GM12878 (cell line): ENCODE measurements at regions not wholly inside any gene's neighbourhood (a gene's known extent, or its start where the extent isn't known, plus 50 kb on each side); places are given as distances from the start of the nearest gene placed in this dataset.

Source experiments
- ATAC-seq: fragments of 200-7000 bp; cut with Tn5 transposase; 3 replicates; pipeline ENCODE4 v1.9.1; 2020; ENCODE audit warnings: mild to moderate bottlenecking, moderate library complexity
- BruUV-seq: library from RNA; stranded (reverse); fragments of 400-500 nt; replicated peaks from 2 replicates; lab custom pipeline; 2021; lab: Mats Ljungman, UMichigan
- CTCF ChIA-PET: fragments of 300-600 bp; sonication (Branson Sonifier 250); formaldehyde crosslinking; extraction: SDS; loops from one replicate; lab custom pipeline; 2021; ENCODE audit warnings: inconsistent platforms; lab: Yijun Ruan, JAX
- POLR2A ChIA-PET: fragments of 350-600 bp; formaldehyde crosslinking; extraction: SDS; loops from one replicate; lab custom pipeline; 2021; ENCODE audit warnings: inconsistent platforms; lab: Charles Lee
- RAD21 ChIA-PET: fragments of 300-600 bp; sonication (Branson Sonifier 250); formaldehyde crosslinking; loops from one replicate; lab custom pipeline; 2023; ENCODE audit warnings: antibody characterized with exemption; ENCODE audit not compliant: unreplicated experiment; lab: Charles Lee
- SMC1A ChIA-PET: fragments of 300-600 bp; sonication (Branson Sonifier 250); formaldehyde crosslinking; loops from one replicate; lab custom pipeline; 2023; ENCODE audit not compliant: unreplicated experiment, uncharacterized antibody; lab: Charles Lee
- DNase-seq: peaks from one replicate; pipeline ENCODE4 v3.0.0-alpha.2; 2011; ENCODE audit warnings: low read depth, low spot score
- FAIRE-seq: peaks from 3 replicates; lab custom pipeline; 2011; peaks lifted over from hg19 to GRCh38; lab: Jason Lieb, UNC
- H2AFZ ChIP-seq: 2 replicates; pipeline ENCODE4 v1.6.0; 2011; ENCODE audit warnings: low read depth, low read length, control low read depth; ENCODE audit not compliant: control insufficient read depth
- H3K27ac ChIP-seq: 2 replicates; pipeline ENCODE4 v1.5.1; 2011; ENCODE audit warnings: control low read depth; ENCODE audit not compliant: control insufficient read depth, insufficient read depth
- H3K27me3 ChIP-seq, 2 experiments: replicated peaks in 1 of 2; 2 replicates each; pipeline versions ENCODE4 v1.6.0 to v1.6.1; 2011; ENCODE audit warnings: low read length in 1 of 2; ENCODE audit not compliant: control insufficient read depth in 2 of 2, insufficient read depth in 2 of 2
- H3K36me3 ChIP-seq, 2 experiments: 2 replicates each; pipeline ENCODE4 v1.5.1; 2011; ENCODE audit warnings: low read length in 1 of 2; ENCODE audit not compliant: control insufficient read depth in 2 of 2, insufficient read depth in 2 of 2
- H3K4me1 ChIP-seq: 2 replicates; pipeline ENCODE4 v1.6.1; 2011; ENCODE audit warnings: mild to moderate bottlenecking, low read length, moderate library complexity, mixed read lengths; ENCODE audit not compliant: control insufficient read depth, insufficient read depth
- H3K4me2 ChIP-seq: 2 replicates; pipeline ENCODE4 v1.6.0; 2011; ENCODE audit warnings: control low read depth; ENCODE audit not compliant: control insufficient read depth, insufficient read depth
- H3K4me3 ChIP-seq: fragments of 200-600 bp; sonication (generic); 2 replicates; pipeline ENCODE4 v1.5.1; 2016
- H3K79me2 ChIP-seq: 2 replicates; pipeline ENCODE4 v1.6.0; 2011; ENCODE audit warnings: low read length; ENCODE audit not compliant: control insufficient read depth, insufficient read depth
- H3K9ac ChIP-seq: 2 replicates; pipeline ENCODE4 v1.8.0; 2011; ENCODE audit warnings: low read length, control low read depth, mixed read lengths; ENCODE audit not compliant: control insufficient read depth, insufficient read depth
- H3K9me3 ChIP-seq: replicated peaks from 3 replicates; pipeline ENCODE4 v1.5.1; 2011; ENCODE audit warnings: mild to moderate bottlenecking, low read length; ENCODE audit not compliant: control insufficient read depth, insufficient read depth
- H4K20me1 ChIP-seq: 2 replicates; pipeline ENCODE4 v1.6.0; 2011; ENCODE audit not compliant: control insufficient read depth, insufficient read depth
- ATF3 ChIP-seq: IDR thresholded peaks from 2 replicates; pipeline ENCODE4 v1.6.1; 2011; ENCODE audit warnings: low read depth, mild to moderate bottlenecking, low read length, moderate library complexity, borderline replicate concordance; ENCODE audit errors: extremely low read depth
- CREM ChIP-seq: IDR thresholded peaks from 2 replicates; pipeline ENCODE4 v1.6.1; 2014; ENCODE audit warnings: antibody characterized with exemption, low read depth
- EED ChIP-seq: sonication (generic); IDR thresholded peaks from 2 replicates; pipeline ENCODE4 v1.6.1; 2016; ENCODE audit warnings: antibody characterized with exemption, low read depth
- FOS ChIP-seq: IDR thresholded peaks from 3 replicates; pipeline ENCODE4 v1.6.1; 2011; ENCODE audit warnings: borderline replicate concordance; ENCODE audit not compliant: insufficient read length; ENCODE audit errors: extremely low read depth
- HDAC6 ChIP-seq: fragments of 200-600 bp; sonication (generic); IDR thresholded peaks from one replicate; pipeline ENCODE4 v1.8.0; 2017; ENCODE audit warnings: antibody characterized with exemption; ENCODE audit not compliant: unreplicated experiment
- IKZF1 ChIP-seq: fragments of 450-650 bp; conservative IDR thresholded peaks from 2 replicates; pipeline ENCODE4 v1.6.1; 2017; ENCODE audit warnings: antibody characterized with exemption, mild to moderate bottlenecking
- MAX ChIP-seq: IDR thresholded peaks from 2 replicates; pipeline ENCODE4 v1.6.1; 2012; ENCODE audit warnings: low read depth, low read length, improper control_type of control experiment
- MYB ChIP-seq: fragments of 150-350 bp; IDR thresholded peaks from 2 replicates; pipeline ENCODE4 v1.6.1; 2014; ENCODE audit warnings: mild to moderate bottlenecking, low read depth, low read length, borderline replicate concordance
- NFXL1 ChIP-seq: fragments of 450-650 bp; IDR thresholded peaks from 2 replicates; pipeline ENCODE4 v1.6.1; 2017; ENCODE audit warnings: antibody characterized with exemption, mild to moderate bottlenecking, borderline replicate concordance
- POLR2AphosphoS5 ChIP-seq: IDR thresholded peaks from 2 replicates; pipeline ENCODE4 v1.6.1; 2011; ENCODE audit warnings: mild to moderate bottlenecking, low read length, inconsistent platforms
- PRDM15 ChIP-seq: fragments of 450-650 bp; formaldehyde crosslinking; IDR thresholded peaks from 2 replicates; pipeline ENCODE4 v1.4.0; 2020; ENCODE audit warnings: mild to moderate bottlenecking, moderate library complexity
- SIN3A ChIP-seq: IDR thresholded peaks from 2 replicates; pipeline ENCODE4 v1.6.1; 2012; ENCODE audit warnings: low read depth, low read length, improper control_type of control experiment
- SMARCA5 ChIP-seq: fragments of 450-650 bp; IDR thresholded peaks from 2 replicates; pipeline ENCODE4 v1.6.1; 2017; ENCODE audit warnings: mild to moderate bottlenecking
- SRF ChIP-seq, 2 experiments: IDR thresholded peaks; 2 replicates each; pipeline ENCODE4 v1.6.1; 2011; ENCODE audit warnings: low read depth in 2 of 2, low read length in 2 of 2, mild to moderate bottlenecking in 1 of 2, moderate library complexity in 1 of 2
- SUPT20H ChIP-seq: IDR thresholded peaks from 2 replicates; pipeline ENCODE4 v1.6.1; 2011; ENCODE audit warnings: low read depth, mild to moderate bottlenecking, low read length, moderate library complexity, borderline replicate concordance; ENCODE audit not compliant: control insufficient read depth
- TCF3 ChIP-seq: IDR thresholded peaks from 2 replicates; pipeline ENCODE4 v1.6.1; 2012; ENCODE audit warnings: low read depth, mild to moderate bottlenecking, low read length, borderline replicate concordance; ENCODE audit not compliant: insufficient read depth
- ZNF207 ChIP-seq: fragments of 450-650 bp; IDR thresholded peaks from 2 replicates; pipeline ENCODE4 v1.6.1; 2014; ENCODE audit warnings: antibody characterized with exemption, mild to moderate bottlenecking, borderline replicate concordance
- ZNF384 ChIP-seq: IDR thresholded peaks from 2 replicates; pipeline ENCODE4 v1.6.1; 2012; ENCODE audit warnings: low read depth, mild to moderate bottlenecking, low read length, improper control_type of control experiment, borderline replicate concordance
- WGBS: methylation state at CpG from one replicate; pipeline ENCODE4 v1.1.6; 2016; ENCODE audit warnings: low lambda C conversion rate; ENCODE audit not compliant: insufficient replicate concordance, insufficient coverage; ENCODE audit errors: missing lambda C conversion rate; 5-methylcytosine and 5-hydroxymethylcytosine counted together
- in situ Hi-C: fragments of 300-500 bp; cut with MboI; formaldehyde crosslinking; loops from 9 replicates; pipeline ENCODE4 v1.14.3; 2018; ENCODE audit warnings: mixed read lengths
- intact Hi-C: fragments of 100-400 bp; cut with micrococcal nuclease; formaldehyde crosslinking; loops from one replicate; pipeline ENCODE4 v1.14.2; 2022; ENCODE audit not compliant: unreplicated experiment

- Histone ChIP-seq H3K4me1 (no peaks in the 10 kb centered on the region), H2AFZ (no peak overlapping the region), H3K36me3 (no peaks in the 10 kb centered on the region), H4K20me1 (no peaks in the 10 kb centered on the region), H3K27ac (no peak overlapping the region), H3K9me3 (no peaks in the 10 kb centered on the region), H3K27me3 (no peaks in the 10 kb centered on the region), H3K79me2 (no peaks in the 10 kb centered on the region), H3K4me2 (no peak overlapping the region), H3K4me3 (no peak overlapping the region), H3K9ac (no peak overlapping the region)
- FAIRE-seq (no peak), ATAC-seq (no peak), DNase-seq (no peak)
- in situ Hi-C loops (no loop called here), intact Hi-C loops (no loop called here)
- BruUV-seq: no TSS peak
- SMC1A ChIA-PET: interaction anchor here (1.9 kb wide), 1 partner anchor 11 kb away, joined by 6 read pairs; no protein-coding TSS in a partner anchor
- RAD21 ChIA-PET: no interaction called here
- TF ChIP-seq PRDM15 (CRISPR knock-in tag) (no peak), SRF (IDR thresholded peaks at IDR 0.05; ENCODE audit: low read depth in 2 of 2, low read length in 2 of 2) (no peak), CREM (no peak), FOS (no peak), POLR2AphosphoS5 (no peak), SIN3A (no peak), SMARCA5 (no peak), IKZF1 (no peak), ZNF384 (no peak), TCF3 (no peak), EED (no peak), SUPT20H (no peak), NFXL1 (no peak), MYB (no peak), MAX (no peak), HDAC6 (no peak), ZNF207 (no peak), ATF3 (no peak)
- 13% methylated on average over 4 of the region's 4 CpGs for WGBS
- POLR2A ChIA-PET: no interaction called here
- CTCF ChIA-PET: no interaction called here
These were observed 324.1 kb upstream of the TNC start for GRCh38 chr9:115442054-115442453.
